ENCODE measurements at regions not wholly inside any gene's neighbourhood (a gene's known extent, or its start where the extent isn't known, plus 50 kb on each side); places are given as distances from the start of the nearest gene placed in this dataset.
"Not testable (repeated sequence)": the region's sequence is repeated elsewhere in the genome, so short reads cannot be mapped to it uniquely, and the experiment has no call there.

- TF ChIP-seq CTCF (IDR thresholded peaks at IDR 0.05; ENCODE audit: insufficient read depth, missing control alignments), result no peak
- DNase-seq (ENCODE audit: insufficient read length, low spot score) (no peak), FAIRE-seq (no peak)
These were observed 63.0 kb upstream of the ENPP6 start for GRCh38 chr4:184280591-184281071.

- no peak for TF ChIP-seq CTCF (IDR thresholded peaks at IDR 0.05; ENCODE audit: insufficient read depth, missing control alignments)
- FAIRE-seq (no peak), DNase-seq (ENCODE audit: insufficient read length, low spot score) (no peak)
These were observed 62.5 kb upstream of the ENPP6 start for GRCh38 chr4:184280137-184280536.

- FAIRE-seq (no peak), DNase-seq (ENCODE audit: insufficient read length, low spot score) (no peak)
- TF ChIP-seq CTCF (IDR thresholded peaks at IDR 0.05; ENCODE audit: insufficient read depth, missing control alignments), result no peak
These were observed 61.9 kb upstream of the ENPP6 start for GRCh38 chr4:184279496-184280061.

GRCh38 chr4:184277769-184278168 is 60.1 kb upstream of the ENPP6 start:
- not testable (repeated sequence) for FAIRE-seq; DNase-seq (ENCODE audit: insufficient read length, low spot score)

GRCh38 chr4:184277010-184277409 is 59.3 kb upstream of the ENPP6 start:
- not testable (repeated sequence) for FAIRE-seq; DNase-seq (ENCODE audit: insufficient read length, low spot score)

GRCh38 chr4:184276346-184276745 is 58.7 kb upstream of the ENPP6 start:
- DNase-seq (ENCODE audit: insufficient read length, low spot score); FAIRE-seq: not testable (repeated sequence)

GRCh38 chr4:184275766-184276165 is 58.1 kb upstream of the ENPP6 start:
- no peak for TF ChIP-seq CTCF (IDR thresholded peaks at IDR 0.05; ENCODE audit: insufficient read depth, missing control alignments)
- DNase-seq (ENCODE audit: insufficient read length, low spot score) (no peak), FAIRE-seq (no peak)

GRCh38 chr4:184274286-184274951 is 56.7 kb upstream of the ENPP6 start:
- TF ChIP-seq CTCF (IDR thresholded peaks at IDR 0.05; ENCODE audit: insufficient read depth, missing control alignments), result no peak
- DNase-seq (ENCODE audit: insufficient read length, low spot score), result no peak
- FAIRE-seq, result no peak
